ENCODE measurements at regions not wholly inside any gene's neighbourhood (a gene's known extent, or its start where the extent isn't known, plus 50 kb on each side); places are given as distances from the start of the nearest gene placed in this dataset.

DNA sequence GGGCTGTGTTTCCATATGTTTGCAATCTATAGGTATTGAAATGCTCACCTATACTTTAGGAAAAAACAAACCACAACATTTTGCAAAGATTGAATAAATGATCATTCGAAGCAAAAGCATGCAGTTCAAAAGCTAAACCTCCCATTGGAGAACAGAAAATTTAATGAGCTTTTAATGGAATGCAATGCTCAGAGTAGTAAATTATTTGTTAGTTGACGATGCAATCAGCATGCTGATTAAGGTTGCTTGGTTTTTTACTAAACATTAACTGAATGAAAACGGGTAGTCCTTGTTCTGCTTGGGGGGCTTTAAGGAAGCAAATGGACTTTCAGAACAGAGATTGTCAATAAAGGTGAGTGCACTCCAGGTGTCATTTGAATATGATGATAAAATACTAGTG lies 123.3 kb upstream of the TMEM161B start:
- ATAC-seq: no peak
- POLR2A ChIA-PET: no interaction called here
- Mint-ChIP-seq H3K36me3 (no peaks in the 10 kb centered on the region), H3K27me3 (ENCODE audit: low read depth) (peaks cover 3% of the 10 kb centered on the region; the same call in 1 of the 2 replicates), H3K27ac (no peak overlapping the region), H3K9me3 (no peaks in the 10 kb centered on the region), H3K4me3 (no peak overlapping the region), H3K4me1 (peaks cover 85% of the 10 kb centered on the region)
- DNase-seq (ENCODE audit: low spot score): no peak
- CTCF ChIA-PET: interaction anchor here (0.6 kb wide), 1 partner anchor 17 kb away, joined by 3 read pairs; no protein-coding TSS in a partner anchor
- TF ChIP-seq GTF2I (CRISPR knock-in tag; conservative IDR thresholded peaks at IDR 0.05) (no peak), KAT7 (CRISPR knock-in tag; IDR thresholded peaks at IDR 0.05; ENCODE audit: borderline replicate concordance) (no peak), PREB (CRISPR knock-in tag; IDR thresholded peaks at IDR 0.05; ENCODE audit: borderline replicate concordance) (no peak), GRHL2 (CRISPR knock-in tag; IDR thresholded peaks at IDR 0.05; ENCODE audit: insufficient replicate concordance, severe bottlenecking) (no peak), PRDM15 (CRISPR knock-in tag; IDR thresholded peaks at IDR 0.05) (no peak), ZNF232 (CRISPR knock-in tag; IDR thresholded peaks at IDR 0.05) (no peak), ZNF317 (CRISPR knock-in tag; IDR thresholded peaks at IDR 0.05; ENCODE audit: borderline replicate concordance, low read depth) (no peak)
- TF ChIP-seq, protein P1, sequence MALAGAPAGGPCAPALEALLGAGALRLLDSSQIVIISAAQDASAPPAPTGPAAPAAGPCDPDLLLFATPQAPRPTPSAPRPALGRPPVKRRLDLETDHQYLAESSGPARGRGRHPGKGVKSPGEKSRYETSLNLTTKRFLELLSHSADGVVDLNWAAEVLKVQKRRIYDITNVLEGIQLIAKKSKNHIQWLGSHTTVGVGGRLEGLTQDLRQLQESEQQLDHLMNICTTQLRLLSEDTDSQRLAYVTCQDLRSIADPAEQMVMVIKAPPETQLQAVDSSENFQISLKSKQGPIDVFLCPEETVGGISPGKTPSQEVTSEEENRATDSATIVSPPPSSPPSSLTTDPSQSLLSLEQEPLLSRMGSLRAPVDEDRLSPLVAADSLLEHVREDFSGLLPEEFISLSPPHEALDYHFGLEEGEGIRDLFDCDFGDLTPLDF (CRISPR knock-in tag; IDR thresholded peaks at IDR 0.05): no peak

DNA sequence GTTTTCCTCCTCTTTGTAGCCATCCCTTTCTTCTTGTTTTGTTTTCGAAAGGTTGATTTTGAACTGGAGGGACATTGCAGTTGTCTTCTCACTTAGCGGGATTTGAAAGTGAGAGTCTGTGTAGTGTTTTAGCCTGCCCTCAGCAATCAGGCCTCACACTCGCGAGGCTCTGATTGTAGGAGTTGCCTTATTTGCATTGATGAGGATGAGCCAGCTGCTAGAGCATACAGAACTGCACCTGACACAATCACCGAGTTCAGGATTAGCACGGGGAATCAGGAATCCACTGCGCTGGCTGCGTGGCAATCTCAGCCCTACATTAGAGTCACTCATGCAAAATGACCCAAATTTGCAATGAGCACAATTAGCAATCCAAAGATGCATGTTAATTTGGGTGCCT lies 122.5 kb upstream of the TMEM161B start:
- ChIA-PET POLR2A (no interaction called here), CTCF (no interaction called here)
- H3K27me3 Mint-ChIP-seq (ENCODE audit: low read depth): peaks cover under 1% of the 10 kb centered on the region; the same call in 1 of the 2 replicates
- H3K4me3 Mint-ChIP-seq: no peak overlapping the region
- no peaks in the 10 kb centered on the region for H3K36me3 Mint-ChIP-seq
- DNase-seq (ENCODE audit: low spot score) (no peak), ATAC-seq (0 out of 2 replicates have a peak, but pooled peaks have one; percentile 3)
- no peaks in the 10 kb centered on the region for H3K9me3 Mint-ChIP-seq
- peak overlapping the region; percentile 58 for H3K27ac Mint-ChIP-seq
- no peak for TF ChIP-seq MAX (CRISPR knock-in tag; IDR thresholded peaks at IDR 0.05)
- TF ChIP-seq, protein P2, sequence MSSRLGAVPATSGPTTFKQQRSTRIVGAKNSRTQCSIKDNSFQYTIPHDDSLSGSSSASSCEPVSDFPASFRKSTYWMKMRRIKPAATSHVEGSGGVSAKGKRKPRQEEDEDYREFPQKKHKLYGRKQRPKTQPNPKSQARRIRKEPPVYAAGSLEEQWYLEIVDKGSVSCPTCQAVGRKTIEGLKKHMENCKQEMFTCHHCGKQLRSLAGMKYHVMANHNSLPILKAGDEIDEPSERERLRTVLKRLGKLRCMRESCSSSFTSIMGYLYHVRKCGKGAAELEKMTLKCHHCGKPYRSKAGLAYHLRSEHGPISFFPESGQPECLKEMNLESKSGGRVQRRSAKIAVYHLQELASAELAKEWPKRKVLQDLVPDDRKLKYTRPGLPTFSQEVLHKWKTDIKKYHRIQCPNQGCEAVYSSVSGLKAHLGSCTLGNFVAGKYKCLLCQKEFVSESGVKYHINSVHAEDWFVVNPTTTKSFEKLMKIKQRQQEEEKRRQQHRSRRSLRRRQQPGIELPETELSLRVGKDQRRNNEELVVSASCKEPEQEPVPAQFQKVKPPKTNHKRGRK (CRISPR knock-in tag; IDR thresholded peaks at IDR 0.05; ENCODE audit: borderline replicate concordance): no peak
- TF ChIP-seq ATF3 (CRISPR knock-in tag; conservative IDR thresholded peaks at IDR 0.05): no peak
- TF ChIP-seq ETV6 (CRISPR knock-in tag; IDR thresholded peaks at IDR 0.05): no peak
- no peak for TF ChIP-seq ZNF416 (CRISPR knock-in tag; IDR thresholded peaks at IDR 0.05)
- no peak for TF ChIP-seq RELA (CRISPR knock-in tag; IDR thresholded peaks at IDR 0.05; ENCODE audit: borderline replicate concordance)
- no peak for TF ChIP-seq ELF4 (CRISPR knock-in tag; IDR thresholded peaks at IDR 0.05; ENCODE audit: low read depth)
- no peak for TF ChIP-seq CTCF (IDR thresholded peaks at IDR 0.05)
- no peak for TF ChIP-seq NFE2L1 (CRISPR knock-in tag; IDR thresholded peaks at IDR 0.05)
- TF ChIP-seq, protein P3, sequence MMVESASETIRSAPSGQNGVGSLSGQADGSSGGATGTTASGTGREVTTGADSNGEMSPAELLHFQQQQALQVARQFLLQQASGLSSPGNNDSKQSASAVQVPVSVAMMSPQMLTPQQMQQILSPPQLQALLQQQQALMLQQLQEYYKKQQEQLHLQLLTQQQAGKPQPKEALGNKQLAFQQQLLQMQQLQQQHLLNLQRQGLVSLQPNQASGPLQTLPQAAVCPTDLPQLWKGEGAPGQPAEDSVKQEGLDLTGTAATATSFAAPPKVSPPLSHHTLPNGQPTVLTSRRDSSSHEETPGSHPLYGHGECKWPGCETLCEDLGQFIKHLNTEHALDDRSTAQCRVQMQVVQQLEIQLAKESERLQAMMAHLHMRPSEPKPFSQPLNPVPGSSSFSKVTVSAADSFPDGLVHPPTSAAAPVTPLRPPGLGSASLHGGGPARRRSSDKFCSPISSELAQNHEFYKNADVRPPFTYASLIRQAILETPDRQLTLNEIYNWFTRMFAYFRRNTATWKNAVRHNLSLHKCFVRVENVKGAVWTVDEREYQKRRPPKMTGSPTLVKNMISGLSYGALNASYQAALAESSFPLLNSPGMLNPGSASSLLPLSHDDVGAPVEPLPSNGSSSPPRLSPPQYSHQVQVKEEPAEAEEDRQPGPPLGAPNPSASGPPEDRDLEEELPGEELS (CRISPR knock-in tag; IDR thresholded peaks at IDR 0.05): no peak
- TF ChIP-seq ZNF281 (CRISPR knock-in tag; IDR thresholded peaks at IDR 0.05): no peak
- H3K4me1 Mint-ChIP-seq: peaks cover 85% of the 10 kb centered on the region
